ENCODE measurements at regions not wholly inside any gene's neighbourhood (a gene's known extent, or its start where the extent isn't known, plus 50 kb on each side); places are given as distances from the start of the nearest gene placed in this dataset.

DNA sequence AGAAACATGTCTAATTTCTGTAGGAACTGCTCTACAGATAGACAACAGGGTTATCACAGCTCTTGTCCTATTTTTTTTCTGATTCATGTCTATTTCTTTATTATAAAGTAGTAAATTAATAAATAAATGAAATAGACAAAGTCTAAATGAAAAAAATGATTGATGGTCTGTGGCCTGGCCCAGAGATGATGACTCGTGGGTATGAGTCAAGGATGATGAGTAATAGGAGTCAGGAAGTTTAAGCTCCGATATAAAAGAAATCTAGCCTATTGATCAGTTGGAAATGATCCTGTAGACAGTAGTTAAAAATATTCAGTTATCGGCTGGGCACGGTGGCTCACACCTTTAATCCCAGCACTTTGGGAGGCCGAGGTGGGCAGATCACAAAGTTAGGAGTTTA lies 90.6 kb upstream of the RTL1 start:
- Histone ChIP-seq H3K27ac (no peak overlapping the region), H3K9ac (ENCODE audit: insufficient read length) (no peak overlapping the region), H3K9me3 (ENCODE audit: low read depth, low read length) (no peaks in the 10 kb centered on the region), H3K36me3 (ENCODE audit: insufficient read depth, low read length) (0 out of 2 replicates have a peak, but pooled peaks cover 11% of the 10 kb centered on the region), H3K4me3 (no peak overlapping the region)
- DNase-seq (ENCODE audit: low read depth, low spot score), result no peak
- no peak for TF ChIP-seq FOXP2 (optimal IDR thresholded peaks at IDR 0.05; ENCODE audit: control extremely low read depth, extremely low read length, insufficient read depth)
- no peak for TF ChIP-seq EZH2 (IDR thresholded peaks at IDR 0.05)
- TF ChIP-seq POLR2AphosphoS5 (IDR thresholded peaks at IDR 0.05; ENCODE audit: borderline replicate concordance, low read depth, low read length), result no peak

DNA sequence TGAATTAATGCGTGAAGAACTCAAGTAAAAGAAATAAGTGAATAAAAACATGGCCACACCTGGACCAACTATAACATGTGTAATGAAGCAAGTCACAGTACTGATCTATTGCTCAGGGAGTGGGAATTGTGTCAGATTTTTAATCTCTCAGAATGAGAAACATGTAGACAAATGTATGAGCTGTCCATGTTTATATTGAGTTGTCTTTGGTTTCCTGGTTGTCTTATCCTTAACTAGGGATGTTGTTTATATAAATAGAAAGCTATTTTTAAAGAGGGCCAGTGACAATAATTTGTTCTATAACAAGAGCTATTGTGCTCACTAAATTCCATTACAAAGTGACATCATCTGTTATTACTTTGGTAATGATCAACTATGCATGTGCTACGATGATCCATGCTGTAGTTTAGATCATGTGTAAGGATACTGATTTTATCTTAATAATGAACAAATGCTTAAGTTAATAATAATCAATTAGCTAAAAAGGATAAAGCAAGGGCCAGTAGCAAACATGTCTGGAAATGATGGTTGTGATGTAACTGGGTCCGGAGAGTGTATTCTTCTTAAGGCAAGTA lies 91.3 kb upstream of the RTL1 start:
- no peak for DNase-seq (ENCODE audit: low read depth, low spot score)
- Histone ChIP-seq H3K9ac (ENCODE audit: insufficient read length) (no peak overlapping the region), H3K4me3 (no peak overlapping the region), H3K27ac (no peak overlapping the region), H3K9me3 (ENCODE audit: low read depth, low read length) (no peaks in the 10 kb centered on the region), H3K36me3 (ENCODE audit: insufficient read depth, low read length) (0 out of 2 replicates have a peak, but pooled peaks cover 6% of the 10 kb centered on the region)
- TF ChIP-seq POLR2AphosphoS5 (IDR thresholded peaks at IDR 0.05; ENCODE audit: borderline replicate concordance, low read depth, low read length), result no peak
- TF ChIP-seq FOXP2 (optimal IDR thresholded peaks at IDR 0.05; ENCODE audit: control extremely low read depth, extremely low read length, insufficient read depth), result no peak
- no peak for TF ChIP-seq EZH2 (IDR thresholded peaks at IDR 0.05)

- H3K4me3 ChIP-seq, result no peak overlapping the region
- H3K36me3 ChIP-seq (ENCODE audit: insufficient read depth, low read length), result 0 out of 2 replicates have a peak, but pooled peaks cover 6% of the 10 kb centered on the region
- no peak for DNase-seq (ENCODE audit: low read depth, low spot score)
- no peak overlapping the region for H3K27ac ChIP-seq
- no peak for TF ChIP-seq FOXP2 (optimal IDR thresholded peaks at IDR 0.05; ENCODE audit: control extremely low read depth, extremely low read length, insufficient read depth)
- no peak for TF ChIP-seq POLR2AphosphoS5 (IDR thresholded peaks at IDR 0.05; ENCODE audit: borderline replicate concordance, low read depth, low read length)
- no peak for TF ChIP-seq EZH2 (IDR thresholded peaks at IDR 0.05)
- H3K9ac ChIP-seq (ENCODE audit: insufficient read length), result no peak overlapping the region
- H3K9me3 ChIP-seq (ENCODE audit: low read depth, low read length), result no peaks in the 10 kb centered on the region
Measured at GRCh38 chr14:101000711-101001250, 97.3 kb upstream of the RTL1 start.

- no peak overlapping the region for H3K27ac ChIP-seq
- no peaks in the 10 kb centered on the region for H3K9me3 ChIP-seq (ENCODE audit: low read depth, low read length)
- H3K9ac ChIP-seq (ENCODE audit: insufficient read length), result no peak overlapping the region
- H3K4me3 ChIP-seq, result no peak overlapping the region
- no peak for TF ChIP-seq FOXP2 (optimal IDR thresholded peaks at IDR 0.05; ENCODE audit: control extremely low read depth, extremely low read length, insufficient read depth)
- TF ChIP-seq POLR2AphosphoS5 (IDR thresholded peaks at IDR 0.05; ENCODE audit: borderline replicate concordance, low read depth, low read length), result no peak
- TF ChIP-seq EZH2 (IDR thresholded peaks at IDR 0.05), result no peak
- 0 out of 2 replicates have a peak, but pooled peaks cover 6% of the 10 kb centered on the region for H3K36me3 ChIP-seq (ENCODE audit: insufficient read depth, low read length)
- no peak for DNase-seq (ENCODE audit: low read depth, low spot score)
Measured at GRCh38 chr14:101001311-101002069, 98.0 kb upstream of the RTL1 start.

- Histone ChIP-seq H3K9me3 (ENCODE audit: low read depth, low read length) (no peaks in the 10 kb centered on the region), H3K4me3 (no peak overlapping the region), H3K9ac (ENCODE audit: insufficient read length) (no peak overlapping the region), H3K36me3 (ENCODE audit: insufficient read depth, low read length) (0 out of 2 replicates have a peak, but pooled peaks cover 3% of the 10 kb centered on the region), H3K27ac (no peak overlapping the region)
- TF ChIP-seq EZH2 (IDR thresholded peaks at IDR 0.05), result no peak
- TF ChIP-seq FOXP2 (optimal IDR thresholded peaks at IDR 0.05; ENCODE audit: control extremely low read depth, extremely low read length, insufficient read depth), result no peak
- TF ChIP-seq POLR2AphosphoS5 (IDR thresholded peaks at IDR 0.05; ENCODE audit: borderline replicate concordance, low read depth, low read length), result no peak
- DNase-seq (ENCODE audit: low read depth, low spot score), result no peak
Measured at GRCh38 chr14:101002738-101003137, 99.2 kb upstream of the RTL1 start.

GRCh38 chr14:101004176-101004575 lies 100.7 kb upstream of the RTL1 start:
- no peak for TF ChIP-seq EZH2 (IDR thresholded peaks at IDR 0.05)
- TF ChIP-seq FOXP2 (optimal IDR thresholded peaks at IDR 0.05; ENCODE audit: control extremely low read depth, extremely low read length, insufficient read depth), result no peak
- no peak for TF ChIP-seq POLR2AphosphoS5 (IDR thresholded peaks at IDR 0.05; ENCODE audit: borderline replicate concordance, low read depth, low read length)
- Histone ChIP-seq H3K36me3 (ENCODE audit: insufficient read depth, low read length) (no peaks in the 10 kb centered on the region), H3K9ac (ENCODE audit: insufficient read length) (no peak overlapping the region)

GRCh38 chr14:101004954-101005353 lies 101.4 kb upstream of the RTL1 start:
- no peaks in the 10 kb centered on the region for H3K9me3 ChIP-seq (ENCODE audit: low read depth, low read length)
- no peak for DNase-seq (ENCODE audit: low read depth, low spot score)
- no peak overlapping the region for H3K27ac ChIP-seq
- TF ChIP-seq FOXP2 (optimal IDR thresholded peaks at IDR 0.05; ENCODE audit: control extremely low read depth, extremely low read length, insufficient read depth) (no peak), EZH2 (IDR thresholded peaks at IDR 0.05) (no peak), POLR2AphosphoS5 (IDR thresholded peaks at IDR 0.05; ENCODE audit: borderline replicate concordance, low read depth, low read length) (no peak)
- no peaks in the 10 kb centered on the region for H3K36me3 ChIP-seq (ENCODE audit: insufficient read depth, low read length)
- no peak overlapping the region for H3K9ac ChIP-seq (ENCODE audit: insufficient read length)
- H3K4me3 ChIP-seq, result no peak overlapping the region

More at GRCh38 chr14:101004176-101004575, 100.7 kb upstream of the RTL1 start:
- no peak overlapping the region for H3K4me3 ChIP-seq
- DNase-seq (ENCODE audit: low read depth, low spot score), result no peak
- H3K27ac ChIP-seq, result no peak overlapping the region
- H3K9me3 ChIP-seq (ENCODE audit: low read depth, low read length), result no peaks in the 10 kb centered on the region

GRCh38 chr14:101005447-101005846 lies 101.9 kb upstream of the RTL1 start:
- no peak overlapping the region for H3K4me3 ChIP-seq
- TF ChIP-seq POLR2AphosphoS5 (IDR thresholded peaks at IDR 0.05; ENCODE audit: borderline replicate concordance, low read depth, low read length) (no peak), FOXP2 (optimal IDR thresholded peaks at IDR 0.05; ENCODE audit: control extremely low read depth, extremely low read length, insufficient read depth) (no peak), EZH2 (IDR thresholded peaks at IDR 0.05) (no peak)
- H3K9ac ChIP-seq (ENCODE audit: insufficient read length), result no peak overlapping the region
- H3K36me3 ChIP-seq (ENCODE audit: insufficient read depth, low read length), result no peaks in the 10 kb centered on the region
- no peak for DNase-seq (ENCODE audit: low read depth, low spot score)
- H3K9me3 ChIP-seq (ENCODE audit: low read depth, low read length), result no peaks in the 10 kb centered on the region
- no peak overlapping the region for H3K27ac ChIP-seq

Data from SK-N-MC (cell line).